Spleen (tissue), 11 donors: ENCODE measurements at regions not wholly inside any gene's neighbourhood (a gene's known extent, or its start where the extent isn't known, plus 50 kb on each side); places are given as distances from the start of the nearest gene placed in this dataset.

Source experiments
- DNase-seq: peaks from one replicate; pipeline ENCODE4 v3.0.0-alpha.2; 2020
- H3K27ac ChIP-seq, 8 donors: fragments of 200-600 bp; sonication (generic) in 7 of 8; 1 replicate in 4 of 8; 2 replicates in 4 of 8; pipeline versions ENCODE4 v1.5.0 to v1.8.0; 2016 to 2021; ENCODE audit warnings: inconsistent platforms in 4 of 8, mild to moderate bottlenecking in 4 of 8, moderate library complexity in 1 of 8
- H3K27me3 ChIP-seq, 7 donors: fragments of 200-600 bp; sonication (generic) in 6 of 7; replicated peaks in 1 of 7; 1 replicate in 4 of 7; 2 replicates in 3 of 7; pipeline versions ENCODE4 v1.5.0 to v1.8.0; 2016 to 2021; ENCODE audit warnings: inconsistent platforms in 3 of 7, mild to moderate bottlenecking in 1 of 7
- H3K36me3 ChIP-seq, 6 donors: fragments of 200-600 bp; sonication (generic) in 5 of 6; 1 replicate in 4 of 6; 2 replicates in 2 of 6; pipeline versions ENCODE4 v1.5.0 to v1.8.0; 2016 to 2021; ENCODE audit warnings: inconsistent platforms in 2 of 6
- H3K4me1 ChIP-seq, 6 donors: fragments of 200-600 bp; sonication (generic) in 5 of 6; 1 replicate in 3 of 6; 2 replicates in 3 of 6; pipeline versions ENCODE4 v1.5.0 to v1.8.0; 2016 to 2021; ENCODE audit warnings: inconsistent platforms in 3 of 6
- H3K4me3 ChIP-seq, 8 donors: fragments of 200-600 bp; sonication (generic) in 7 of 8; 1 replicate in 4 of 8; 2 replicates in 4 of 8; pipeline versions ENCODE4 v1.5.0 to v1.8.0; 2016 to 2021; ENCODE audit warnings: inconsistent platforms in 4 of 8, mild to moderate bottlenecking in 4 of 8, moderate library complexity in 2 of 8
- H3K9me3 ChIP-seq, 8 donors: fragments of 200-600 bp; sonication (generic) in 7 of 8; 1 replicate in 4 of 8; 2 replicates in 4 of 8; pipeline versions ENCODE4 v1.5.0 to v1.8.0; 2016 to 2021; ENCODE audit warnings: inconsistent platforms in 4 of 8
- CTCF ChIP-seq, 11 experiments: fragments of 200-600 bp in 7 of 11; fragments of 450-650 bp in 4 of 11; sonication (generic) in 4 of 11; IDR thresholded peaks in 8 of 11; conservative IDR thresholded peaks in 3 of 11; 1 replicate in 7 of 11; 2 replicates in 4 of 11; pipeline versions ENCODE4 v1.4.0 to v1.8.0; 2016 to 2021; ENCODE audit warnings: antibody characterized with exemption in 11 of 11, inconsistent platforms in 4 of 11, mild to moderate bottlenecking in 1 of 11
- POLR2A ChIP-seq, 3 donors: fragments of 450-650 bp; IDR thresholded peaks; one replicate each; pipeline ENCODE4 v1.5.1; 2017; ENCODE audit warnings: antibody characterized with exemption in 3 of 3, mild to moderate bottlenecking in 1 of 3
- POLR2AphosphoS5 ChIP-seq, 3 donors: sonication (generic); formaldehyde crosslinking; IDR thresholded peaks; one replicate each; pipeline ENCODE4 v1.5.1; 2017; ENCODE audit warnings: antibody characterized with exemption in 3 of 3
- WGBS, 5 donors: extraction: QIAGEN DNeasy Blood & Tissue Kit in 3 of 5; methylation state at CpG; one replicate each; pipeline versions ENCODE4 v1.1.5 to v1.1.7; 2013 to 2018; 5-methylcytosine and 5-hydroxymethylcytosine counted together
- intact Hi-C: fragments of 100-400 bp; cut with DNase I; formaldehyde crosslinking; loops from one replicate; pipeline ENCODE4 v1.15.0; 2023; ENCODE audit warnings: low total_unique reads
- donor health status: healthy with polysubstance abuse.
- donor health status: DM: no; HTN: no; CAD: no; lungs with moderate emphysema.
- donor health status: DM: no; HTN: no; CAD: no.
- donor health status: Bipolar disorder and iron deficiency.
- donor health status: healthy.
- donor health status: DM: no; HTN: no; CAD: no.
- donor health status: DM: yes; HTN: yes; CAD: no.

- Histone ChIP-seq H3K27ac (no peak overlapping the region), H3K4me1 (no peaks in the 10 kb centered on the region), H3K4me3 (no peak overlapping the region), H3K9me3 (no peaks in the 10 kb centered on the region), H3K27me3 (peaks cover 0 to 41% (median 0%) of the 10 kb centered on the region in 7 donors), H3K36me3 (no peaks in the 10 kb centered on the region)
- TF ChIP-seq POLR2A (IDR thresholded peaks at IDR 0.05), result no peak
- TF ChIP-seq CTCF (IDR thresholded peaks at IDR 0.05 in 8 of 11, conservative IDR thresholded peaks at IDR 0.05 in 3 of 11), result no peak
- TF ChIP-seq POLR2AphosphoS5 (IDR thresholded peaks at IDR 0.05), result no peak
- 89 to 94% (median 90%) methylated on average over 17 to 24 of the region's 24 CpGs for WGBS, 5 donors
- DNase-seq, result no peak
- intact Hi-C loops, result no loop called here
Observed at GRCh38 chr16:86894029-86894567, 315.7 kb downstream of the FOXL1 start.

GRCh38 chr16:86894925-86895324, 316.6 kb downstream of the FOXL1 start:
- no peaks in the 10 kb centered on the region for H3K9me3 ChIP-seq
- WGBS, 5 donors, result 74 to 83% (median 79%) methylated on average over 15 of the region's 15 CpGs
- no peak for DNase-seq

GRCh38 chr16:86895606-86896005, 317.3 kb downstream of the FOXL1 start:
- Histone ChIP-seq H3K27ac (no peak overlapping the region), H3K27me3 (peaks cover 0 to 41% (median 0%) of the 10 kb centered on the region in 7 donors), H3K9me3 (no peaks in the 10 kb centered on the region), H3K4me3 (no peak overlapping the region), H3K36me3 (no peaks in the 10 kb centered on the region), H3K4me1 (no peaks in the 10 kb centered on the region)
- TF ChIP-seq CTCF (IDR thresholded peaks at IDR 0.05 in 8 of 11, conservative IDR thresholded peaks at IDR 0.05 in 3 of 11) (no peak), POLR2A (IDR thresholded peaks at IDR 0.05) (no peak), POLR2AphosphoS5 (IDR thresholded peaks at IDR 0.05) (no peak)
- DNase-seq, result peak; percentile 25
- intact Hi-C loops, result no loop called here
- WGBS, 5 donors, result 37 to 50% (median 46%) methylated on average over 11 of the region's 11 CpGs

More at GRCh38 chr16:86894925-86895324, 316.6 kb downstream of the FOXL1 start:
- Histone ChIP-seq H3K36me3 (no peaks in the 10 kb centered on the region), H3K4me3 (no peak overlapping the region), H3K27me3 (peaks cover 0 to 41% (median 0%) of the 10 kb centered on the region in 7 donors), H3K27ac (no peak overlapping the region), H3K4me1 (no peaks in the 10 kb centered on the region)
- intact Hi-C loops, result no loop called here
- TF ChIP-seq POLR2AphosphoS5 (IDR thresholded peaks at IDR 0.05) (no peak), POLR2A (IDR thresholded peaks at IDR 0.05) (no peak), CTCF (IDR thresholded peaks at IDR 0.05 in 8 of 11, conservative IDR thresholded peaks at IDR 0.05 in 3 of 11) (no peak)

GRCh38 chr16:86896976-86897375, 318.6 kb downstream of the FOXL1 start:
- intact Hi-C loops, result no loop called here
- Histone ChIP-seq H3K27ac (no peak overlapping the region), H3K4me3 (no peak overlapping the region), H3K9me3 (no peaks in the 10 kb centered on the region), H3K27me3 (peaks cover 0 to 32% (median 0%) of the 10 kb centered on the region in 7 donors), H3K4me1 (no peaks in the 10 kb centered on the region), H3K36me3 (no peaks in the 10 kb centered on the region)
- WGBS, 5 donors, result 86 to 93% (median 91%) methylated on average over 9 of the region's 9 CpGs
- TF ChIP-seq POLR2AphosphoS5 (IDR thresholded peaks at IDR 0.05) (no peak), CTCF (IDR thresholded peaks at IDR 0.05 in 8 of 11, conservative IDR thresholded peaks at IDR 0.05 in 3 of 11) (no peak), POLR2A (IDR thresholded peaks at IDR 0.05) (no peak)
- DNase-seq, result peak; percentile 36
